ENCODE measurements at regions not wholly inside any gene's neighbourhood (a gene's known extent, or its start where the extent isn't known, plus 50 kb on each side); places are given as distances from the start of the nearest gene placed in this dataset.

- Histone ChIP-seq H3K4me3 (ENCODE audit: low read depth, low read length) (no peak overlapping the region), H2AFZ (no peak overlapping the region), H3K27ac (no peak overlapping the region), H3K9ac (no peak overlapping the region), H3K36me3 (ENCODE audit: control insufficient read depth, insufficient read depth, low read length) (no peaks in the 10 kb centered on the region), H3K27me3 (ENCODE audit: control insufficient read depth, insufficient read depth, low read length) (no peaks in the 10 kb centered on the region), H3K79me2 (no peaks in the 10 kb centered on the region), H3K4me1 (no peaks in the 10 kb centered on the region), H3K9me3 (ENCODE audit: control insufficient read depth, low read length) (no peaks in the 10 kb centered on the region), H3K4me2 (ENCODE audit: low read length) (no peak overlapping the region)
- no peak for TF ChIP-seq CTCF (IDR thresholded peaks at IDR 0.05)
These were observed 347.2 kb downstream of the RFC3 start for GRCh38 chr13:34165158-34165557.

DNA sequence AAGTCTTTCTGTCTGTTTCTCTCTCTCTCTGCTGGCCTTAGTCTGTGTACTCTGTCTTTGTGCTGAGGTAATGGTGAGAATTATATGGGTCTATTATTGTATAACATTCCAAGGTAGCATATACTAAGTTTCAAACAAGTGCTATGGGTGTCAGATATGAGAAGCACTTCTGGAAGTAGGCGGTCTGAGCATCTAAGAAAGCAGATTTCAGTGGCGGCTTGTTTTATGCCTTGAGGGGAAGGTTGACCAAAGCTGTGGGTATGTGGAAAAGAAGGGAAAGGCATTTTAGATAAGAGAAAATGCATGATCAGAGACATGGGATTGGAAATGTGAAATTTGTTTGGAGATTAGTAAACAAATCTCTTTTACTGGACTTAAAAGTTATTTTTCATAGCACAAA lies 348.5 kb downstream of the RFC3 start:
- no peaks in the 10 kb centered on the region for H3K4me1 ChIP-seq
- H3K4me2 ChIP-seq (ENCODE audit: low read length): no peak overlapping the region
- no peak overlapping the region for H3K27ac ChIP-seq
- no peaks in the 10 kb centered on the region for H3K79me2 ChIP-seq
- no peak overlapping the region for H3K4me3 ChIP-seq (ENCODE audit: low read depth, low read length)
- H3K27me3 ChIP-seq (ENCODE audit: control insufficient read depth, insufficient read depth, low read length): no peaks in the 10 kb centered on the region
- no peak overlapping the region for H2AFZ ChIP-seq
- H3K9ac ChIP-seq: no peak overlapping the region
- TF ChIP-seq CTCF (IDR thresholded peaks at IDR 0.05): no peak
- H3K36me3 ChIP-seq (ENCODE audit: control insufficient read depth, insufficient read depth, low read length): no peaks in the 10 kb centered on the region
- no peaks in the 10 kb centered on the region for H3K9me3 ChIP-seq (ENCODE audit: control insufficient read depth, low read length)

GRCh38 chr13:34167347-34167746 lies 349.4 kb downstream of the RFC3 start:
- Histone ChIP-seq H3K9me3 (ENCODE audit: control insufficient read depth, low read length) (no peaks in the 10 kb centered on the region), H3K4me1 (no peaks in the 10 kb centered on the region)
- no peak for TF ChIP-seq CTCF (IDR thresholded peaks at IDR 0.05)

DNA sequence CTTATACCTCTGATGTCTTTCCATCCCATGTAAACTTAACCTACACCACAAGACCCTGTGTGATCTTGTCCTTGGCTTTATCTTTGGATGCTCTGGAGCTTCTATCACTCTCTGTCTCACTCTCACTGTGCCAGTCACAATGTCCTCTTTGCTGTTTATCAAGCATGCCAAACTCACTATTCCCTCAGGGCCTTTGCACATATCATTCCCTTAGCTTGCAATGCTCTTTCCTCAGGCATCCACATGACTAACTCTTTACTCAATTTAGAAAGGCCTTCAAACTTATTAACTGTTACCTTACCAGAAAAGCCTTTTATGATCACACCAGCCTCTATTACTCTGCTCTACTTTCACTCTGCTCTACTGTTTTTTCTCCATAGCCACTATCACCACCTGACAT lies 354.1 kb downstream of the RFC3 start:
- Histone ChIP-seq H3K79me2 (no peaks in the 10 kb centered on the region), H3K4me3 (ENCODE audit: low read depth, low read length) (no peak overlapping the region), H3K36me3 (ENCODE audit: control insufficient read depth, insufficient read depth, low read length) (no peaks in the 10 kb centered on the region), H3K27ac (no peak overlapping the region), H3K4me1 (no peaks in the 10 kb centered on the region), H3K9ac (no peak overlapping the region), H3K9me3 (ENCODE audit: control insufficient read depth, low read length) (no peaks in the 10 kb centered on the region), H3K4me2 (ENCODE audit: low read length) (no peak overlapping the region), H2AFZ (no peak overlapping the region), H3K27me3 (ENCODE audit: control insufficient read depth, insufficient read depth, low read length) (no peaks in the 10 kb centered on the region)
- TF ChIP-seq CTCF (IDR thresholded peaks at IDR 0.05): no peak

More at GRCh38 chr13:34167347-34167746, 349.4 kb downstream of the RFC3 start:
- Histone ChIP-seq H3K27me3 (ENCODE audit: control insufficient read depth, insufficient read depth, low read length) (no peaks in the 10 kb centered on the region), H3K79me2 (no peaks in the 10 kb centered on the region), H3K36me3 (ENCODE audit: control insufficient read depth, insufficient read depth, low read length) (no peaks in the 10 kb centered on the region), H3K27ac (no peak overlapping the region), H3K4me3 (ENCODE audit: low read depth, low read length) (no peak overlapping the region), H3K9ac (no peak overlapping the region), H2AFZ (no peak overlapping the region), H3K4me2 (ENCODE audit: low read length) (no peak overlapping the region)

DNA sequence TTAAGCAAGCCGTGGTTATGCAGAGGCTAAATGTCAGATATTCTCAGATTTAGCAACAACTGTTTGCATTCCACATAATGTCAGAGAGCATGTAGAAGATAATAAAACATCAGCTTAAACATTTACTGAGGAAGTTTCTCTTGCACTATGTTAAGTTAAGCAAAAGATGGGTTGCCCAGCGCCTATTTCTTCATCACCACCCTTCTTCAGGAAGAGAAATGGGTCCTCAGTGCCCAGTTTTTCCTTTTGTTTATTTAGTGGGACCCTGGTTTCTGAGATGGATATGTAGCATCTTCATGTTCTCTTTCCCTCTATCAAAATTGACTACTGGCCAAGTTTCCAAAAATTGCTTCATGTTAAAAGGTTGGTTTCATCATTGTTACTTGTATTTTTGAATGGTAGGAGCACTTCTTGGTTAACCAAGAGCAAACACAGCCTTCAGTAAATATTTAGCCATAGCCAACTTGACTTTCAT lies 356.8 kb downstream of the RFC3 start:
- no peak overlapping the region for H3K4me2 ChIP-seq (ENCODE audit: low read length)
- H3K4me1 ChIP-seq: no peaks in the 10 kb centered on the region
- no peaks in the 10 kb centered on the region for H3K79me2 ChIP-seq
- no peak for TF ChIP-seq CTCF (IDR thresholded peaks at IDR 0.05)
- H3K9me3 ChIP-seq (ENCODE audit: control insufficient read depth, low read length): no peaks in the 10 kb centered on the region
- H3K9ac ChIP-seq: no peak overlapping the region
- no peak overlapping the region for H2AFZ ChIP-seq
- no peaks in the 10 kb centered on the region for H3K27me3 ChIP-seq (ENCODE audit: control insufficient read depth, insufficient read depth, low read length)
- no peak overlapping the region for H3K4me3 ChIP-seq (ENCODE audit: low read depth, low read length)
- H3K27ac ChIP-seq: no peak overlapping the region
- no peaks in the 10 kb centered on the region for H3K36me3 ChIP-seq (ENCODE audit: control insufficient read depth, insufficient read depth, low read length)
